ENCODE measurements at regions not wholly inside any gene's neighbourhood (a gene's known extent, or its start where the extent isn't known, plus 50 kb on each side); places are given as distances from the start of the nearest gene placed in this dataset.

DNA sequence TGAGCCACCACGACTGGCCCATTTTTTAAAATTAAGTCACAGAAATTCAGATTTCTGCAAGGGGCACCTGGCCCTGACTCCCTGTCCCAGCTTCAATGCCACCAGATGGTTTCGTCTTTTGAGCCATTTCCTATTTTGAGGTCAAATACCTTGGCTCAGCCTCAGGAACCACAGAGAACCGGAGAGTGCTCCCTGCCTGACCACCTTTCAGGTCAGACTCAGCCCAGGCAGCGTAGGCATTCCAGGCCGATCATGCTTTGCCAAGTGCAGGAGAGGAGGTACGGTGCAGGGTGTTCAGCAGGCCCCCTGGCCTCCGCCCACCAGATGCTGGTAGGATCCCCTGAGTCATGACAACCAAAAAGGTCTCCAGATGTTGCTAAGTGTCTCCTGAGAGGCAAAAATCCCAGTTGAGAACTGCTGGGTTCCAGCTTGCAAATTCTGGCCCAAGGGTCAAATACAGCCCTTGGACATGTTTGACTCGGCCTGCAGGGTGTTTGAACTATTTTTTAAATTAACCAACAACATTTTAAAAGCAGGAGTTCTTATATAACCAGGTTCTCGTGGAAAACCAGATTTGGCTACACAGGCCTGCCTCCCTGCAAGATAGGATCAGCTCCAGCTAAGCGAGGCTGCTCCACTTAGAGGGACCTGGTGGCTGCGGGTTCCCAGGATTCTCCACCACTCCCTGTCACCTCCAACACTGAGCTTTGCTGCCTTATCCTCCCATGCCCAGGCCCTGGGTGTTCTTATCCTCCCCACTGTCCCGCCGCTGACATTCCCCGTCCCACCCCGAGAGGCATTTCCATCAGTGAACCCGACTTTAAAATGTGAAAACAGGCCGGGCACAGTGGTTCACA is 61.9 kb upstream of the TARDBP start:
- TF ChIP-seq, protein P1, sequence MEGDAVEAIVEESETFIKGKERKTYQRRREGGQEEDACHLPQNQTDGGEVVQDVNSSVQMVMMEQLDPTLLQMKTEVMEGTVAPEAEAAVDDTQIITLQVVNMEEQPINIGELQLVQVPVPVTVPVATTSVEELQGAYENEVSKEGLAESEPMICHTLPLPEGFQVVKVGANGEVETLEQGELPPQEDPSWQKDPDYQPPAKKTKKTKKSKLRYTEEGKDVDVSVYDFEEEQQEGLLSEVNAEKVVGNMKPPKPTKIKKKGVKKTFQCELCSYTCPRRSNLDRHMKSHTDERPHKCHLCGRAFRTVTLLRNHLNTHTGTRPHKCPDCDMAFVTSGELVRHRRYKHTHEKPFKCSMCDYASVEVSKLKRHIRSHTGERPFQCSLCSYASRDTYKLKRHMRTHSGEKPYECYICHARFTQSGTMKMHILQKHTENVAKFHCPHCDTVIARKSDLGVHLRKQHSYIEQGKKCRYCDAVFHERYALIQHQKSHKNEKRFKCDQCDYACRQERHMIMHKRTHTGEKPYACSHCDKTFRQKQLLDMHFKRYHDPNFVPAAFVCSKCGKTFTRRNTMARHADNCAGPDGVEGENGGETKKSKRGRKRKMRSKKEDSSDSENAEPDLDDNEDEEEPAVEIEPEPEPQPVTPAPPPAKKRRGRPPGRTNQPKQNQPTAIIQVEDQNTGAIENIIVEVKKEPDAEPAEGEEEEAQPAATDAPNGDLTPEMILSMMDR (IDR thresholded peaks at IDR 0.05): no peak
- TF ChIP-seq POLR2A (IDR thresholded peaks at IDR 0.05): no peak

Measured in body of pancreas (tissue), 4 donors.